ENCODE measurements at regions not wholly inside any gene's neighbourhood (a gene's known extent, or its start where the extent isn't known, plus 50 kb on each side); places are given as distances from the start of the nearest gene placed in this dataset.

GRCh38 chr1:222021129-222021528 lies 279.2 kb upstream of the DUSP10 start:
- TF ChIP-seq CTCF (IDR thresholded peaks at IDR 0.05 in 8 of 11, conservative IDR thresholded peaks at IDR 0.05 in 3 of 11) (no peak), POLR2A (IDR thresholded peaks at IDR 0.05) (no peak)
